H9 (cell line): ENCODE measurements at regions not wholly inside any gene's neighbourhood (a gene's known extent, or its start where the extent isn't known, plus 50 kb on each side); places are given as distances from the start of the nearest gene placed in this dataset.

Experiments
- DNase-seq: peaks from one replicate; pipeline ENCODE4 v3.0.0-alpha.2; 2017
- H2AFZ ChIP-seq: one replicate; pipeline ENCODE4 v1.6.1; 2013; ENCODE audit warnings: mild to moderate bottlenecking, low read length, control low read depth, moderate library complexity
- H2AK5ac ChIP-seq: 2 replicates; pipeline ENCODE4 v1.6.1; 2013; ENCODE audit warnings: low read length, control low read depth, mixed read lengths; ENCODE audit not compliant: insufficient read length
- H2BK120ac ChIP-seq: one replicate; pipeline ENCODE4 v1.6.1; 2013; ENCODE audit warnings: low read depth, mild to moderate bottlenecking, low read length, control low read depth, inconsistent platforms; ENCODE audit not compliant: poor library complexity, severe bottlenecking
- H2BK12ac ChIP-seq: 2 replicates; pipeline ENCODE4 v1.6.1; 2013; ENCODE audit warnings: low read length, control low read depth, mixed read lengths, low read depth; ENCODE audit not compliant: insufficient read length
- H2BK15ac ChIP-seq: 2 replicates; pipeline ENCODE4 v1.6.1; 2013; ENCODE audit warnings: low read depth, low read length, control low read depth
- H2BK20ac ChIP-seq: one replicate; pipeline ENCODE4 v1.6.1; 2013; ENCODE audit warnings: low read depth, mild to moderate bottlenecking, low read length, control low read depth, inconsistent platforms; ENCODE audit not compliant: poor library complexity, severe bottlenecking
- H2BK5ac ChIP-seq: 2 replicates; pipeline ENCODE4 v1.6.1; 2013; ENCODE audit warnings: low read length, control low read depth, mixed read lengths; ENCODE audit not compliant: insufficient read length
- H3K14ac ChIP-seq: 2 replicates; pipeline ENCODE4 v1.6.1; 2013; ENCODE audit warnings: low read length, control low read depth; ENCODE audit not compliant: insufficient read depth
- H3K18ac ChIP-seq: 2 replicates; pipeline ENCODE4 v1.6.1; 2013; ENCODE audit warnings: low read depth, mild to moderate bottlenecking, mixed read lengths, low read length, control low read depth; ENCODE audit not compliant: insufficient read length
- H3K23ac ChIP-seq: 2 replicates; pipeline ENCODE4 v1.6.1; 2013; ENCODE audit warnings: low read length, control low read depth, mixed read lengths, low read depth; ENCODE audit not compliant: insufficient read length
- H3K23me2 ChIP-seq: 2 replicates; pipeline ENCODE4 v1.6.1; 2013; ENCODE audit warnings: low read depth, mild to moderate bottlenecking, mixed read lengths, low read length, control low read depth; ENCODE audit not compliant: insufficient read length, poor library complexity, severe bottlenecking
- H3K27ac ChIP-seq: 2 replicates; pipeline ENCODE4 v1.5.1; 2013; ENCODE audit warnings: low read length, control low read depth, mixed read lengths, low read depth; ENCODE audit not compliant: insufficient read length
- H3K27me3 ChIP-seq: 2 replicates; pipeline ENCODE4 v1.6.1; 2013; ENCODE audit warnings: low read length, control low read depth, inconsistent platforms; ENCODE audit not compliant: insufficient read depth
- H3K4ac ChIP-seq: 2 replicates; pipeline ENCODE4 v1.6.1; 2013; ENCODE audit warnings: low read depth, mild to moderate bottlenecking, control low read depth, inconsistent platforms, low read length, moderate library complexity
- H3K4me1 ChIP-seq: 2 replicates; pipeline ENCODE4 v1.6.1; 2013; ENCODE audit warnings: low read length, control low read depth, inconsistent platforms; ENCODE audit not compliant: insufficient read depth
- H3K4me2 ChIP-seq: 2 replicates; pipeline ENCODE4 v1.6.1; 2013; ENCODE audit warnings: low read length, control low read depth, mixed read lengths; ENCODE audit not compliant: insufficient read length, insufficient read depth
- H3K56ac ChIP-seq: 2 replicates; pipeline ENCODE4 v1.6.1; 2013; ENCODE audit warnings: low read depth, mild to moderate bottlenecking, mixed read lengths, low read length, control low read depth; ENCODE audit not compliant: insufficient read length
- H3K79me1 ChIP-seq: 2 replicates; pipeline ENCODE4 v1.6.1; 2013; ENCODE audit warnings: low read depth, mild to moderate bottlenecking, moderate library complexity, low read length, control low read depth, inconsistent platforms; ENCODE audit not compliant: insufficient read depth, poor library complexity, severe bottlenecking
- H3K79me2 ChIP-seq: 2 replicates; pipeline ENCODE4 v1.6.1; 2013; ENCODE audit warnings: low read length, control low read depth, inconsistent platforms; ENCODE audit not compliant: insufficient read depth
- H3K9ac ChIP-seq: 2 replicates; pipeline ENCODE4 v1.6.1; 2013; ENCODE audit warnings: low read length, control low read depth, mixed read lengths; ENCODE audit not compliant: insufficient read length; ENCODE audit errors: extremely low read depth
- H3K9me3 ChIP-seq: one replicate; pipeline ENCODE4 v1.6.1; 2013; ENCODE audit warnings: low read depth, low read length, inconsistent platforms; ENCODE audit not compliant: control insufficient read depth
- H3T11ph ChIP-seq: one replicate; pipeline ENCODE4 v1.6.1; 2013; ENCODE audit warnings: mild to moderate bottlenecking, low read length, control low read depth, inconsistent platforms
- H4K20me1 ChIP-seq: one replicate; pipeline ENCODE4 v1.6.1; 2013; ENCODE audit not compliant: control insufficient read depth, insufficient read length, insufficient read depth
- H4K5ac ChIP-seq: 2 replicates; pipeline ENCODE4 v1.6.1; 2013; ENCODE audit warnings: low read depth, mild to moderate bottlenecking, mixed read lengths, low read length, control low read depth; ENCODE audit not compliant: insufficient read length
- H4K8ac ChIP-seq: replicated peaks from 2 replicates; pipeline ENCODE4 v1.6.1; 2013; ENCODE audit warnings: low read length, control low read depth, mixed read lengths, low read depth; ENCODE audit not compliant: insufficient read length
- H4K91ac ChIP-seq: 2 replicates; pipeline ENCODE4 v1.6.1; 2013; ENCODE audit warnings: low read depth, mild to moderate bottlenecking, moderate library complexity, mixed read lengths, low read length, control low read depth; ENCODE audit not compliant: insufficient read length
- H3K27ac Mint-ChIP-seq, 3 experiments: 2 replicates in 2 of 3; 3 replicates in 1 of 3; pipeline ENCODE4 v1.8.0; 2020 to 2021; ENCODE audit warnings: mixed read lengths in 3 of 3, mild to moderate bottlenecking in 1 of 3, moderate library complexity in 1 of 3
- H3K27me3 Mint-ChIP-seq: 2 replicates; pipeline ENCODE4 v1.8.0; 2021; ENCODE audit warnings: low read depth, mild to moderate bottlenecking, moderate library complexity, mixed read lengths
- H3K36me3 Mint-ChIP-seq, 3 experiments: 2 replicates in 2 of 3; 3 replicates in 1 of 3; pipeline ENCODE4 v1.8.0; 2020 to 2021; ENCODE audit warnings: low read depth in 3 of 3, mixed read lengths in 3 of 3; ENCODE audit not compliant: insufficient read depth in 1 of 3
- H3K4me1 Mint-ChIP-seq, 2 experiments: 2 replicates each; pipeline ENCODE4 v1.8.0; 2020; ENCODE audit warnings: mixed read lengths in 2 of 2
- H3K4me3 Mint-ChIP-seq, 2 experiments: 2 replicates in 1 of 2; 3 replicates in 1 of 2; pipeline ENCODE4 v1.8.0; 2020 to 2021; ENCODE audit warnings: mild to moderate bottlenecking in 2 of 2, mixed read lengths in 2 of 2, moderate library complexity in 1 of 2
- H3K9me3 Mint-ChIP-seq, 2 experiments: 2 replicates in 1 of 2; 3 replicates in 1 of 2; pipeline ENCODE4 v1.8.0; 2020; ENCODE audit warnings: mild to moderate bottlenecking in 2 of 2, mixed read lengths in 2 of 2, moderate library complexity in 1 of 2
- WGBS: extraction: QIAGEN DNeasy Blood & Tissue Kit; methylation state at CpG from one replicate; pipeline ENCODE4 v1.1.7; 2013; ENCODE audit warnings: missing lambda C conversion rate, low lambda C conversion rate, mixed read lengths; ENCODE audit not compliant: insufficient read length; ENCODE audit errors: extremely low coverage; 5-methylcytosine and 5-hydroxymethylcytosine counted together
- TF ChIP-seq, protein P1 (sequence below): fragments of 200-600 bp; sonication (generic); conservative IDR thresholded peaks from 3 replicates; pipeline ENCODE4 v1.8.0; 2021; ENCODE audit warnings: antibody characterized with exemption, mild to moderate bottlenecking

DNA sequence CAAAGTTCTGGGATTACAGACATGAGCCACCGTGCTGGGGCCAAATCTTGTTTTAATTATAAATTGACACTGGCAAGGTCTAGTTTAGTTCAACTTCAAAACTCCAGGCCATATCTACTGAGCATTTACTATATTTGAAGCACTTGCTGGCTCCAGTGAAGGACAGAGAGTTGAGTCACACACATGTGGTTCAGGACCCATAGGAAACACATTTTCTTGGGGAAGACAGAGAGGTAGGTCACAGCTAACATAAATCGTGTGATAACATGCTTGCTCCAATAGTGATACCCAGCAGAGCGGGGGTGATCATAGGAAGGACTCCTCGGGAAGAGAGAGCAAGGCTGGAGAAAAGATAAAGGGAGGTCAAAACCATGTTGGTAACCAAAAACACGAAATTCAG lies 170.6 kb upstream of the TSC22D1 start:
- H3K4me1 Mint-ChIP-seq = no peaks in the 10 kb centered on the region
- no peak overlapping the region for H4K91ac ChIP-seq
- H2BK5ac ChIP-seq = no peak overlapping the region
- H2BK120ac ChIP-seq = no peak overlapping the region
- no peak overlapping the region for H2BK20ac ChIP-seq
- no peaks in the 10 kb centered on the region for H4K20me1 ChIP-seq
- no peaks in the 10 kb centered on the region for H3K79me2 ChIP-seq
- H3T11ph ChIP-seq = no peak overlapping the region
- H3K4me1 ChIP-seq = no peaks in the 10 kb centered on the region
- H3K56ac ChIP-seq = no peak overlapping the region
- H2BK15ac ChIP-seq = no peak overlapping the region
- no peak overlapping the region for H3K4me2 ChIP-seq
- no peak overlapping the region for H3K27ac Mint-ChIP-seq
- H3K18ac ChIP-seq = no peak overlapping the region
- no peaks in the 10 kb centered on the region for H3K27me3 Mint-ChIP-seq
- H3K9ac ChIP-seq = no peak overlapping the region
- DNase-seq = no peak
- H3K27me3 ChIP-seq = no peaks in the 10 kb centered on the region
- no peak overlapping the region for H3K14ac ChIP-seq
- no peaks in the 10 kb centered on the region for H3K79me1 ChIP-seq
- H3K4me3 Mint-ChIP-seq = no peak overlapping the region
- no peak overlapping the region for H2BK12ac ChIP-seq
- H3K27ac ChIP-seq = no peak overlapping the region
- no peak overlapping the region for H2AFZ ChIP-seq
- no peaks in the 10 kb centered on the region for H3K23me2 ChIP-seq
- no CpG with 5 or more reads among the region's 5 CpGs for WGBS
- TF ChIP-seq, protein P1, sequence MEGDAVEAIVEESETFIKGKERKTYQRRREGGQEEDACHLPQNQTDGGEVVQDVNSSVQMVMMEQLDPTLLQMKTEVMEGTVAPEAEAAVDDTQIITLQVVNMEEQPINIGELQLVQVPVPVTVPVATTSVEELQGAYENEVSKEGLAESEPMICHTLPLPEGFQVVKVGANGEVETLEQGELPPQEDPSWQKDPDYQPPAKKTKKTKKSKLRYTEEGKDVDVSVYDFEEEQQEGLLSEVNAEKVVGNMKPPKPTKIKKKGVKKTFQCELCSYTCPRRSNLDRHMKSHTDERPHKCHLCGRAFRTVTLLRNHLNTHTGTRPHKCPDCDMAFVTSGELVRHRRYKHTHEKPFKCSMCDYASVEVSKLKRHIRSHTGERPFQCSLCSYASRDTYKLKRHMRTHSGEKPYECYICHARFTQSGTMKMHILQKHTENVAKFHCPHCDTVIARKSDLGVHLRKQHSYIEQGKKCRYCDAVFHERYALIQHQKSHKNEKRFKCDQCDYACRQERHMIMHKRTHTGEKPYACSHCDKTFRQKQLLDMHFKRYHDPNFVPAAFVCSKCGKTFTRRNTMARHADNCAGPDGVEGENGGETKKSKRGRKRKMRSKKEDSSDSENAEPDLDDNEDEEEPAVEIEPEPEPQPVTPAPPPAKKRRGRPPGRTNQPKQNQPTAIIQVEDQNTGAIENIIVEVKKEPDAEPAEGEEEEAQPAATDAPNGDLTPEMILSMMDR = no peak
- H3K9me3 ChIP-seq = no peaks in the 10 kb centered on the region
- peaks cover 0 to 3% of the 10 kb centered on the region in 2 experiments; a peak in 2 of 5 replicates for H3K9me3 Mint-ChIP-seq
- H2AK5ac ChIP-seq = no peak overlapping the region
- no peak overlapping the region for H3K4ac ChIP-seq
- no peaks in the 10 kb centered on the region; a peak in 1 of 7 replicates for H3K36me3 Mint-ChIP-seq
- no peak overlapping the region for H3K23ac ChIP-seq
- no peak overlapping the region for H4K5ac ChIP-seq
- no peak overlapping the region for H4K8ac ChIP-seq
